Right hindlimb (tissue), 1 donor: ENCODE measurements at regions not wholly inside any gene's neighbourhood (a gene's known extent, or its start where the extent isn't known, plus 50 kb on each side); places are given as distances from the start of the nearest gene placed in this dataset.
"Not testable (repeated sequence)": the region's sequence is repeated elsewhere in the genome, so short reads cannot be mapped to it uniquely, and the experiment has no call there.

Experiments used
- DNase-seq: peaks from one replicate; pipeline ENCODE4 v3.0.0-alpha.2; 2018

DNA sequence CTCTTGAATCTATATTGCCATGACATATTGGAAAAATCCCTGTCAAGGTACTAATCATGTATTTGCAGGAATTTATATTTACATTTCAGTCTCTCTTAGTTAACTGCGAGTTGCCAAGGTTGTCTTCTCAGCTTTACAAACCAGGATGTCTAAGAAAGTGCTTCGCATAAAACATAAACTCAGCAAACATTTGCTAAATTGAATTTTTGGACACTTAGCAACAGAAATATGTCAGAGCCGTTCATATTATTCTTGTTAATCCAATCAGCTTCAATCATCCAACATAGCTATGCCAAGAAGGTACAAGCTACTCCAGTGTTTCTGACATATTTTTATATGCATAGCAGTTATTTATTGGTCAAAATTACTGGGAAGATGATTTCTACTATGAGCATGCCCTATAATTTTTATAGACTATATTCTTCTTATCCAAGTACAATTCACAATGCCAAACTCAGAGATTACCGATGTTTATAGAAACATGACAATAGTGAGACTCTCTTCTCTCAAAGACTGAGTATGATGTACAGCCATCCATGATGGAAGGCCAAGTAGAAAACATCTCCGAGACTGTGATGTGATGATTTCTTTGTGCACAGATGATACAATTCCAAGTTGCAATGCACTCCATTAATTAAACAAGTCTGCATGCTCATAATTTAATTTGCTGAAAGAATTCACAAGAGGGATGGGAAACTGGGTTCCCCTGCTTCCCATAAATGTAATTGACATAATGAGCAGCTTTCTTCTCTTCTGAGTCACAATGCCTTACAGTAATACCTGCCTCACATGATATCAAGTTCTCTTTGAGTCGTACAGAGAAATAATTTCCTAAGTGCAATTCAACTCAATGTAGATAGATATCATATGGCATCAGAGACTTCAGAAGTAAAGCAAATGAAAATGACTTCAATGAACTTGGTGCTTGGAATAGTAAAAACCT is 776.3 kb downstream of the EFNB2 start:
- no peak for DNase-seq

DNA sequence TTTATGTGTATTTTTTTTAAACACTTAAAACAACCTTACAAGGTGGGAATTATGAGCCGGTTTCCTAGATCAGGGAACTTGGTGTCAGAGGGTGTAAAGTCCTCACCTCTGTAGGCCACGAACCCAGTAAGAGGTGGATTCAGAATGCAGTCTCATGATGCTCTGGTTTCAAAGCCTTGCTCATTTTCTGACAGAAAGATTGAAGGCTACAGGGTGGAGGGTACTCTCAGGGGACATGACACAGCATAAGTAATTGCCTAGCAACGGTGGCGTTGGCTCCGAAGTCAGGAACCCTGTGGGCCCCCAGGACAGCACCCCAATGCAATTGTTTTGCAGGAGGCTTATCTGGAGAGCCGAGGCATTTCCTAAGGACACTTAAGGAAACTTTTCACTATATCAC is 794.7 kb downstream of the EFNB2 start:
- DNase-seq = no peak

DNA sequence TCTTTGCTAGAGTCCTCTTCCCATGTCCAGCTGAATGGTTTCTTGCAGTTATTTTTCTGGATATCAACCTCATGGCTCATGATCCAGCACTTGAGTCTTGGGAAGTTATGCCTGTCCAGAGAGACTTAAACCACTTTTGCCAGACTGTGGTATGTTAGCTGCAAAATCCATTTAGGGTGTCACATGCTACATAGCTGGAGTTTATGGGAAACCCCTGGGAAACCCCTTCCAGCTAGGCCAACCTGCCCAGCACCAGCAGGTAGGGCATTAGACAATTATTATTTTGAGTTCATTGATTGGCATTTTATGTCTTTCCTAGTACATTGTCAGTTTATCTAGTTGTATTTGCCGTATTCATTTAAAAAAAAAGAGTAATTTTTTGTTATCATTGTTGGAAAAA is 797.8 kb downstream of the EFNB2 start:
- no peak for DNase-seq

DNA sequence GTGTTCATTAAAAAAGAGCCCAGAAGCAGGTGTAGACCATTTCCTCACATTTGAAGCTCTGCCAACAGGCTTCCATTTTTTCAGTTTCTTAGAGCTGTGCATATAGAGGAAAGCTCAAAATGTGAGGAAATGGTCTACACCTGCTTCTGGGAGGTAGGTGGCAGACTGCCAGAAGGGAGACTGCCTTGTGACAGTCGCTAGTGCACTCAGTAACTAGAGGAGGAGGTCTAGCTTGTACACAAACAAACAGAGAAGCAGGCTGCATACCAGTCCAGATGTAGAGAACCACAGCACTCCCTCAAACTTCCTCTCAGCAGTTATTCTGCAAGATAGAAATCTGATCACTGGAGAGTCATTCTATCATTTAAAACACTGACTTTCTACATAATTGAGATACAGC is 800.2 kb downstream of the EFNB2 start:
- DNase-seq = no peak

DNA sequence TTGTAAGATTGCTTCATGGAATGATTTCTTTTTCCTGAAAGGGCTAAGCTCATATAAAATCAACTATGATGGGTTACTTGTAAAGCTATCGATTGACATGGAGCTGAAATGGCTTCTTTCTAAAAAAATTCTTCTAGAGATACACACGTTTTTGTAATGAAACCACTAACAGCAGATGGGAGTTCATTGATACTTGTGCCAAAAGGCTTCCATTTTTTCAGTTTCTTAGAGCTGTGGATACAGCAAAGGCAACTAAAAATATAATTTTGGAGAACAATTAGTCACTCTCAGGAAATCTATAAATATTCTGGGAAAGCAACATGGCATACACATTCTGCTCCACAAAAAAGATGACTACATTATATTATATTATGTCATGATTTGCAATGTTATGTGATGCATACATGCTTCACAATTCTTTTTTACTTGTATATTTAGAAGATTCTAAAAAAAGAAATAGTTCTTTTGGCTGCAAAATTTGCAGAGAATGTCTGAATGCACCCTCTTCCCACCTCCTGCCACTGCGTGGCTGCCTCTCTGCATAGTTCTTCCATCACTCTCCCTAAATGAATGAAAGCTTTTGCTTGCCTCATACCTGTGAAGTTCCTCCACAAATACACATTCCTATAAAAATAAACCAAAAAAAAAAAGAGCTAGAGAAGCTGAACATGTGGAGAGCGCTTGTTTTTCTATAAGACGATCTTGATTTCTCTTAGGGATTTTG is 802.5 kb downstream of the EFNB2 start:
- DNase-seq = no peak

DNA sequence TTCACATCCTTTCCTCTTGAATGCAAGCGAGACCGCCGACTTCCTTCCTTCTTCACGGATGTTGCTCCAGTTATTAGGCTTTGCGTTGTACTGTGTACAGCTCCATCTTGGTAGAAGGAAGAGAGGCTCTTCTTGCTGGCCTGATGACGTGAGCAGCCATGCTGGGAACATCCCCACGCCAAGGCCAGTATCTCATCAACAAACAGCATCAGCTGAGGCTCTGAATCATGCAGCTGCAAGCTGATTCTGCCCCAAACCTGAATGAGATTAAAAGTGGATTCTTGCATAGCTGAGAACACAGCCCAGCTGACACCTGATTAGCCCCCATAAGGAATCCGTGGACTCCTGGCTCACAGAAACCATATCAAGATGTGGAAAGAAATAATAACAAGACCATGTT is 809.6 kb downstream of the EFNB2 start:
- DNase-seq = no peak

DNA sequence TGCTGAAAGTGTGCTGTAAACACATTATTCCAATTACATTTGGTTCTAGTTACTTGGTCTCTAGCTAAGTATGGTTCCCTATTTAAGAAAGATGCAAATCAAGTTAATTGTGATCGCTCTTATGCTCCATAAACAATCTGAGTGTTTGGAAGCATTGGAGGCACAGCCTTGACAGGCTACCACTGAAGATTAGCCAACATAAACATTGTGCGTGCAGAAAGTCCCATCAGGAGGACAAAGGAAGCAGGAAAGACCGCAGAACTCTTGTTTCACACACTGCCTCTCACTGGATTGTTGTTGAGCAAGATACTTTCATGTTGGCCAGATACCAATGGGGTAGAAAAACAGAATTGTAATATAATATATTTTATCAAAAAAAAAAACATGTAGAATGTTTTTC is 814.4 kb downstream of the EFNB2 start:
- no peak for DNase-seq

DNA sequence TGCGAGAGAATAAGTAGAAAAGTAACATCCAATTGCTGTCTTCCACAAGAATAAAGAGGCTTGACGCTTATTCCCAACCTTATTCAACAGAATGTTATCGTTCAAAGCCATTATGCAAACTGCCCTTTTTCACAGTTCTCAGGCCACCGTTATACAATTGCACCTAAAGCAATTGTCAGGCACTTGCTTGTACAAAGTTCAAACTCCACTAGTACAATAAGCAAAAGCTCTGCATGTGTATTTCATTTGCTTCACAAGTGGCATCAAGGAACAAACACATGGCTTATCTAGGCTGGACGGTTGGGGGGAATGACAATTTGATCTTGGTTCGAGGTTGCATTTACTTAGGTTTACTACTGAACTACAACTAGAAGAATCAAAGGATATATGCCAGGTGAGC is 815.6 kb downstream of the EFNB2 start:
- DNase-seq = no peak

DNA sequence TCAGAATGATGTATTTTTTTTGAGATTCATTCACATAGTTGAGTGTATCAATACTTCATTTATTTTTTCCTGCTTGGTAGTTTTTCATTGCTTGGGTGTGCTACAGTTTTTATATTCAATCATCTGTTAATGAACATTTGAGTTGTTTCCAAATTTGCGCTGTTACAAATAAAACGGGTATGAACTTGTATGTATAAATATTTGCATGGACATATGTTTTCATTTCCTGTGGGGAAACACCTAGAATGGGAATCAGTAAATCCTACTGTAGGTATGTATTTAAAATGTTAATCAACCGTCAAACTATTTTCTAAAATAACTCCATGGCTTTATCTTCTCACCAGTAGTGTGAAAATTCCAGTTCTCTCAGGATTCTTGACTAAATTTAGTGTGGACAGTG is 826.3 kb downstream of the EFNB2 start:
- no peak for DNase-seq

DNA sequence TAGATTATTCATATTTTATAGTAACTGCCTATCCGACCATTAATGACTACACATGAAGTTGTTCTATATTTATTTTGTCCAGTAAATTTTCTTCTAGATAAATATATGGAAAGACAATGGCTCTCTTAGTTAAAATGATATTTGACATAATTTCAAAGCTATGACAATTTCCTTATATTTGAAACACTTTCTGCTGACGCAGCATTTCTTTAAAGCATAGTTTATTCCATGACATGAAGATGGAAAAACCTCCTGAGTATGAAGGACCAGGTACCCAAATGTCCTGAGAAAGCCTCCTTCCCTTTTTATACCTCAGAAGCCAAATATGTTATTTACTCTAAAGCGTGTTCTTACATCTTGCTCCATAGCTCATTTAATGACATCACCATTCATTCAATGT is 831.6 kb downstream of the EFNB2 start:
- DNase-seq = no peak

DNA sequence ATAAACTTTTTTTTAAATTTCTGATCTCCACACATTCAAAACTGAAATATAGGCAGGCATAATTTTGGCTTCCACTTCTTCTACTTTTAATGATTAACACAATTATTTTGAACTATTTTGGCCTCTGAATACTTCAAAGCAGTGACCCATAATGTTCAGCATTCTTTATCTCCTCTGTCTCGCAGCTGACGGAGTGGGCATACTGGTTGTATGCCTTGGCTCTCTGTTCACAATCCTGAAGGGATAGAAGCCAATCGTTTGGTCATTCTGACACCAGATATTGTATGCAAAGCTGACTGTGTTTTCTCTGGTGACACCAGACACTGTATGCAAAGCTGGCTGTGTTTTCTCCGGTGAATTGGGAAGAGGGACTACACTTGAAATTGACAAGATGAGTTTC is 833.0 kb downstream of the EFNB2 start:
- no peak for DNase-seq

DNA sequence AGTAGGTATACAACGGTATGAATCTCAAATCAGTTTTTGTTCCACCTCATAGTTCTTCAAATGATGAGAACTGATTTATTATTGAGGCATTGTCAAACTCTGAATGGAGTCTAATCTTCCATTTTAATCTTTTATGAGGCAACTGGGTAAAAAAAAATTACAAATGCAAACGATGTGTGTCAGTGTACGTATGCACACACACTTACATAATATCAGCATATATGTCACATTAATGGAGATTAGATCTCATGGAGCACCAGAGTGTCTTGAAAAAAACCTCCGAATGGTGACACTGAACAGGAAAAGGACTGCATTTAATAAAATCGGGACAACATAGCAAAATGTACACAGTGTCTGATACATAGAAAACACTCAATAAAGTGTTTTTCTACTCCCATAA is 842.7 kb downstream of the EFNB2 start:
- no peak for DNase-seq

DNA sequence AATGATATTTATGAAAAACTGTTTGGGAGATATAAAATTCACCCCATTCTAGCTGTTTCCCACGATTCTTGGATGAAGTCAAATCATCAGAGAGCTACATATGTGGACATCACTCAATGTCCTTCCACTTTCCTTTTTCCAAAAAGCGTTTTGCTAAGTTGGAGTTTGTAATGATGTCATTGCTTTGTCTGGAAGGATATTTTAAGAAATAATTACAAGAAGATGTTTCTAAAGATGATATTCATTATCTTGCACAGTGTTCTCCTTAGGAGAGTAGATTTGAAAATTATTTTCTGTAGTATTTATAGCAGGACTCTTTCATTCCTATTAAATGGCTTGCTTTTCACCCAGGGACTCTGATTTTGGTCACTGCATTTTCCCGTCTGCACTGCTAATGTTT is 851.2 kb downstream of the EFNB2 start:
- no peak for DNase-seq

DNA sequence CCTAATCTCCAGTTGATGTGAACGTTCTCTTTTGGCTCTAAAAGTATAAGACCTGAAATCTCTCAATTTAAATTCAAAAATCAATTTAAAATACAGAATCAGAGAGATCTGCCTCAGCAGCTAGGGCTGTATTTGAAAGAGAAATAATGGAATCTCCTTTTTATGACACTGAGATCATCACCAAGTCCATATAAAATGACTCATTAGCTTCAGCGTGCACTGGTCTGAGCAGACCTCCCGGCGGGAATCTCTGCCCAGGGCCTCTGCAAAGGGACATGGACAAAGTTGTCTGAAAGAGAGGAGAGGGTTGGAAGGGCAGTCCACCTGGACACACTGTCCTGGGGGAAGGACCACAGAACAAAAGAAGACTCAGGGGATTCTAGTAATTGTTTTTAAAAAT is 855.6 kb downstream of the EFNB2 start:
- DNase-seq = no peak

DNA sequence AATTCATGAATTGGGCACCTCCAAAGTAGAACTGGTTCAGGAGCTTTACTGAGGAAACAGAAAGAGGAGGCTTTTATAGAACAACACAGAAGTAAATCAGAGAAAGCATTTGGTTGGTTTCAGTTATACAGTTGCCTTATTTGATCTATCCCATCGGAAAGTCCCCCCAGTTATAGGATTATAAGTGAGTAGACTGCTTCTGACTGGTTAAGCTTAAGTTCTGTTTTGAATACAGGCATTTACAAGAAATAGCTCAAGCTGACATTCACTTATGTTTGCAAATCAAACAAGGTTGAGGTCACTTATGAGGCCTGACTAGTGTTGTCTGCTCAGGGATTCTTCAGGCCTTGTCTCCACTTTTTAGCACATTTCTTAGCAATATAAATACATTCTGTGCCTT is 857.4 kb downstream of the EFNB2 start:
- DNase-seq = no peak

DNA sequence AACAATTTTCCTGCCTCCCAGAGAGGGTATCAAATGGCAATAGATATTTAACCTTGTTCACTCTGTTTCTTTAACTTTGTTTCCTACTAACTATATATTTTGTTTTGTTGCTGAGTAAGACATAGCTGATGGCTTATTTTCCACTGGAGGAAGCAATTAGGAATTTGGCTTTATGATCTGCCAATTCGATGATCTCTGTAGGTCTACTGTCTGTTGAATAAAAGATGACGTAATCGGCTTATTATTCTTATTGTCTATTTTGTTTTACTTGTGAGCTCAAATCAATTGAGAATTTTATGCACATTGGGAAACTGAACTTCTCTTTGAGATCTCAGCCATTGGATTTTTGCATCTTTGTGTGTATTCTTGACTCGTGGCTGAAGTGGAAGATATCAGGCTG is 862.6 kb downstream of the EFNB2 start:
- no peak for DNase-seq

DNA sequence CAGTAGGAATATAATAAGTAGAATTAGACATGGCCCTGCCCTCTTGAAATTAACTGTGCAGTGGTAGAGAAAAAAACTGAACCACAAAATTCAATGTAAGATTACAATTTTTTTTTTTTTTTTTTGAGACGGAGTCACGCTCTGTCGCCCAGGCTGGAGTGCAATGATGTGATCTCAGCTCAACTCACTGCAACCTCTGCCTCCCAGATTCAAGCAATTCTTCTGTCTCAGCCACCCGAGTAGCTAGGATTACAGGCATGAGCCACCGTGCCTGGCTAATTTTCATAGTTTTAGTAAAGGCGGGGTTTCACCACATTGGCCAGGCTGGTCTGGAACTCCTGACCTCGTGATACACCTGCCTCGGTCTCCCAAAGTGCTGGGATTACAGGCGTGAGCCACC is 864.3 kb downstream of the EFNB2 start:
- not testable (repeated sequence) for DNase-seq

DNA sequence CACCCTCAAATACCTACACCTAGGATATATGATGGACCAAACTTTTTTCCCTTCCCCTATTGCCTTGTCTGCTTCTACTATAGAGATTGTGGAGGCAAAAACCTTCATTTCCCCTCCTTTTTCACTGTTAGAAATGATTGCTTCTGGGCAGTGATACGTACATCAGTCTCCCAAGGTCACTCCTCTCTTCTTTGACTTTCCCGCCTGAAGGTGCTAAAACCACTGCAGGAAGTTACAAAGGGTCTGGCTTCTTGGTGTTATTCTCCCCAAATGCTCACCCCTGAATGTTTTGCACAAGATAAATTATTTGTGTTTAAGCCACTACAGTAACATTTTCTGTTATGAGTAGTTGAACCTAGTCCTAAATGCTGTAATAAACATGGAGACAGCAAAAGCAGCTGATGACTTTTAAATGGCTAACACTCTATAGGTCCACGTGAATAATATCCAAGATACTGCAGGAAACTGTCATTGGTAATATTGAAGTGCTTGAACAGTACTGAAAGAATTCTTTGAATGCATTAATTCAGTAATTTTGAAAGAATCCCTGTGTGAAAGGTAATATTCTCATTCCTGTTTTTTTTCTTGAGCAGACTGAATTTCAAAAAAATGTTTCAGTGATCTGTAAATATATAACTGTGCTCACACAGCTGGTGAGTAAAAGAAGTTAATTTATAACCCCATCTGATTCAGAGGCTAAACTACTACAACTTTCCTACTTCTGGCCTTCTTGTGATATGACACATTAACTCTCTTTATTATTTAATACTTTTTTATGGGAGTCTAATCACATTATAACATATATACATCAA is 865.1 kb downstream of the EFNB2 start:
- no peak for DNase-seq

DNA sequence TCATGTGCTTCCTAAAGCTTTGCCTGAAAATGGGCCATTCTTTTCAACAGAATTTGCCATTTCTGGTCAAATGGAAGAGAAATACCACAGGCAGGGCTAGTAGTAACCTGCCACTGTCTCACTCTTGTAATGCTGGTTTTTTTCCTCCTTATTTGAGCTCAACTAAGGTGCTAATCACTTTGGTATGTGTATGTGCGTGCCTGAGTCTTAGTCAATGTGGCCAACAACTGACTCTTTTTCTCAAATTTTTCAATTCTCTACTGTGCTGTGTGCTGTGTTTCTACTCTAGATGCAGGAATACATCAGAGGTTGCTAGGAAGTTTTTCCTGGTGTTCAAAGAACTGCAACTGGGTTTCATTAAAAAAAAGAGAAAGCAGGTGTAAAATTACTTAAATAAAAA is 870.2 kb downstream of the EFNB2 start:
- DNase-seq = no peak

DNA sequence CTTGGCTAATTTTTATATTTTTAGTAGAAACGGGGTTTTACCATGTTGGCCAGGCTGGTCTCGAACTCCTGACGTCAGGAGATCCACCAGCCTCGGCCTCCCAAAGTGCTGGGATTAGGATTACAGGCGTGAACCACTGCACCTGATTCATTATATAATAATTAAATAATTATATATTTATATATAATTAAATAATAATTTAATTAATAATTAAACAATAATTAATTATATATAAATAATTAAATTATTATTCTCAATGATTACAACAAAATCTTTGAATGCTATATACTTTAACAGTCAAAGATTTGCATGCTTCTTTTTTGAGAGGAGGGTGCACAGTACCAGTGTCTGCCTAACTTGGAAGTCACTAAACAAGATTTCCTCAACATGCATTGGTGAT is 872.3 kb downstream of the EFNB2 start:
- no peak for DNase-seq

DNA sequence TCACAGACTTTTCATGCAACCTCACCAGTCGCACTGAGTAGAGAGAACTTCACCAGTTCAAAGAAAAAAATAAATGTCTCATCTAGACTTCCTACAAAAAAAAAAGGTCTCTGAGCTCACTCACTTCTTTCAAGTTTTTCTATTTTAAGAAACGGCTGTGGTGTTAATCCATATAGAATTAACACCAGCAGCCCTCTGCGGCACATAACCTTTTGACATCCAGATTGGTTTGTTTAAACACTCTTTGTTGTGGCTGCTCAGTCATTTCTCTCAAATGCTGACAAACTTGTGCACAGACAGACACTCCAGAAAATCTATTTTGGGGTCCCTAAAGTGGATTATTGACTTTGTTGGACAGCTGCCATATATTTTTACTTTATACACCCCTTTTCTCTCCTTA is 874.9 kb downstream of the EFNB2 start:
- DNase-seq = no peak

DNA sequence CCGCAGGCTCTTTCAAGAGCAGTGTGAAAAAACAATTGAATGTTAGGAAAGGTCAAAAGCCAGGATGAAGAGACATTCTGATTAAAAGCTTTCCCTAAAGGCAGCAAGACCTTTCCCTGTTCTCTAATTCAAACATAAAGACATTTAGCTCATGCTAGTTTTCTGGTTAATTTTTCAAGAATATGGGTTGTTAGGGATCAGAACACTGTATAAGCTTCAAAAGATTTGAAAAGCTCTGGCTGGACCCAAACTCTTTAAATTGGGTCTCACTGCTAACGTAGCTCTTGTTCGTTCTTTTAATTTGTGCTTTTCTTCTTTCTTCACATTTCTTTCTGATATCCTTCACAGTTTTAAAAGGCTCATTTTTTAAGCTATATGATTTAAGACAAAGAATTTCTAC is 877.0 kb downstream of the EFNB2 start:
- DNase-seq = no peak

DNA sequence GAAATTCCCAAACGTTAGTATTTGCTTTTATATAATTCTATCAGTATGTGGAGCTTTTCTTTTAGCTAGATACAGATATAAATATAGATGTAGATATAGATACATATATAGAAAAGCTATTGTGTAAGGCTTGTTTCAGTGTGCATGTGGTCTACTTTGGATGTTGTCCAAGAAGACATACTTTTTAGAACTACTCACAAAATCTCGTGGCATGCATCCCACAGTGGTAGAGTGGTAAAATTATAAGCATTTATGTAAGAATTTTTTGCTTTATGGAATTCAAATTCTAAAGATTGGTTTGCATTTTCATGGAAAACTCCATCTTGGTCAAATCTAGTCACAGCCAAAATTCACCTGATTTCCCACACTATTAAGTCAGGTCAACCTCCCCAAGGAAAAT is 880.4 kb downstream of the EFNB2 start:
- DNase-seq = no peak

DNA sequence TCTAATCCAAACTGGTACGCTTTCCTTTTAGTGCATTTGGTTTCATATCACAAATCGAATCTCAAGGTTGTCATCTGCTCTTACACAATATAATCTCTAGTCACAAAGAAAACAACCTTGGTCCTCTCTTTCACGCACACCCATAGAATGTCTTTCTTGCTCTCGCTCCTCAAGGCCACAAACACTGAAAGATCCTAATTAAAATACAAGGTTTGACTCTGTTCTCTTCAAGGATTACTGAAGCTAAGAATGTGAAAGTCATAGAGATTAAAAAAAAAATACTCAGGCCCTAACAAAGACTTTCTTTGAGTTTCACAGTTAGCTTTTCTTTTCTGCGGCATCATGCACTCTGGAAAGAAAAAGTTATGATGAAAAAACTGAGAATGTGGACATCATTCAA is 891.5 kb downstream of the EFNB2 start:
- no peak for DNase-seq
